GM11168 (cell line): ENCODE measurements at regions not wholly inside any gene's neighbourhood (a gene's known extent, or its start where the extent isn't known, plus 50 kb on each side); places are given as distances from the start of the nearest gene placed in this dataset.
"Not testable (repeated sequence)": the region's sequence is repeated elsewhere in the genome, so short reads cannot be mapped to it uniquely, and the experiment has no call there.

Experiments
- in situ Hi-C: fragments of 300-500 bp; cut with MboI; formaldehyde crosslinking; loops from one replicate; pipeline ENCODE4 v1.12.0; 2022; ENCODE audit warnings: low sequenced_read_pairs; ENCODE audit not compliant: unreplicated experiment

GRCh38 chr13:79191501-79191900 is 214.6 kb downstream of the RBM26 start:
- in situ Hi-C loops = no loop called here

GRCh38 chr13:79190932-79191331 is 215.1 kb downstream of the RBM26 start:
- in situ Hi-C loops = no loop called here

- in situ Hi-C loops = no loop called here
These were observed 218.0 kb downstream of the RBM26 start for GRCh38 chr13:79187917-79188690.

- in situ Hi-C loops = no loop called here
These were observed 220.5 kb downstream of the RBM26 start for GRCh38 chr13:79185580-79185979.

- in situ Hi-C loops = no loop called here
These were observed 222.8 kb downstream of the RBM26 start for GRCh38 chr13:79183231-79183630.

GRCh38 chr13:79173691-79174090 is 232.4 kb downstream of the RBM26 start:
- in situ Hi-C loops = not testable (repeated sequence)

GRCh38 chr13:79172924-79173323 is 233.1 kb downstream of the RBM26 start:
- in situ Hi-C loops = not testable (repeated sequence)

GRCh38 chr13:79171141-79172061 is 234.7 kb downstream of the RBM26 start:
- in situ Hi-C loops = no loop called here

GRCh38 chr13:79160818-79161217 is 245.2 kb downstream of the RBM26 start:
- in situ Hi-C loops = no loop called here

- in situ Hi-C loops = no loop called here
These were observed 250.2 kb downstream of the RBM26 start for GRCh38 chr13:79155883-79156282.

GRCh38 chr13:79149210-79149609 is 256.8 kb downstream of the RBM26 start:
- in situ Hi-C loops = no loop called here

GRCh38 chr13:79141082-79141481 is 265.0 kb downstream of the RBM26 start:
- in situ Hi-C loops = no loop called here

- in situ Hi-C loops = no loop called here
These were observed 277.9 kb downstream of the RBM26 start for GRCh38 chr13:79128158-79128557.

- in situ Hi-C loops = no loop called here
These were observed 279.3 kb downstream of the RBM26 start for GRCh38 chr13:79126706-79127105.

- in situ Hi-C loops = no loop called here
These were observed 281.9 kb downstream of the RBM26 start for GRCh38 chr13:79124183-79124582.

- in situ Hi-C loops = no loop called here
These were observed 284.8 kb downstream of the RBM26 start for GRCh38 chr13:79121286-79121685.

GRCh38 chr13:79119578-79120107 is 286.4 kb downstream of the RBM26 start:
- in situ Hi-C loops = no loop called here

- in situ Hi-C loops = no loop called here
These were observed 294.0 kb downstream of the RBM26 start for GRCh38 chr13:79112016-79112415.

GRCh38 chr13:79108914-79109643 is 297.0 kb downstream of the RBM26 start:
- in situ Hi-C loops = no loop called here

GRCh38 chr13:79098596-79098995 is 307.5 kb downstream of the RBM26 start:
- in situ Hi-C loops = no loop called here
